HepG2 (cell line): ENCODE measurements at regions not wholly inside any gene's neighbourhood (a gene's known extent, or its start where the extent isn't known, plus 50 kb on each side); places are given as distances from the start of the nearest gene placed in this dataset.

Experiments
- ATAC-seq: fragments of 200-7000 bp; cut with Tn5 transposase; 3 replicates; pipeline ENCODE4 v1.9.1; 2020; ENCODE audit warnings: mild to moderate bottlenecking, moderate library complexity
- BruUV-seq: library from RNA; stranded (reverse); fragments of 400-500 nt; replicated peaks from 2 replicates; lab custom pipeline; 2021; lab: Mats Ljungman, UMichigan
- CTCF ChIA-PET: fragments of 300-600 bp; formaldehyde crosslinking; extraction: SDS; loops from one replicate; lab custom pipeline; 2021; ENCODE audit warnings: low total read pairs, inconsistent platforms, low intra/inter-chr PET ratio; lab: Yijun Ruan, JAX
- POLR2A ChIA-PET: fragments of 350-600 bp; sonication (Branson Sonifier 250); formaldehyde crosslinking; loops from one replicate; lab custom pipeline; 2020; ENCODE audit warnings: antibody characterized with exemption, inconsistent platforms; lab: Yijun Ruan, JAX
- DNase-seq: peaks from one replicate; pipeline ENCODE4 v3.0.0-alpha.2; 2015; ENCODE audit warnings: low spot score
- FAIRE-seq: peaks from 3 replicates; lab custom pipeline; 2011; peaks lifted over from hg19 to GRCh38; lab: Jason Lieb, UNC
- H2AFZ ChIP-seq: one replicate; pipeline ENCODE4 v1.6.1; 2011; ENCODE audit warnings: low read length, inconsistent platforms
- H3K27ac ChIP-seq: fragments of 300-600 bp; 3 replicates; pipeline ENCODE4 v1.8.0; 2011; ENCODE audit warnings: mixed run types, mild to moderate bottlenecking, mixed read lengths, low read length, inconsistent platforms; ENCODE audit not compliant: insufficient read depth; ENCODE audit errors: extremely low read length
- H3K27me3 ChIP-seq, 2 experiments: fragments of 200-600 bp in 1 of 2; 2 replicates in 1 of 2; 3 replicates in 1 of 2; pipeline versions ENCODE4 v1.6.0 to v1.8.0; 2011; ENCODE audit warnings: low read length in 2 of 2, mild to moderate bottlenecking in 2 of 2, moderate library complexity in 2 of 2, inconsistent platforms in 1 of 2; ENCODE audit not compliant: insufficient read depth in 2 of 2, control insufficient read depth in 1 of 2
- H3K36me3 ChIP-seq, 2 experiments: fragments of 200-600 bp in 1 of 2; replicated peaks in 1 of 2; 2 replicates in 1 of 2; 3 replicates in 1 of 2; pipeline versions ENCODE4 v1.5.1 to v1.8.0; 2011; ENCODE audit warnings: low read length in 2 of 2, inconsistent platforms in 1 of 2; ENCODE audit not compliant: insufficient read depth in 2 of 2, control insufficient read depth in 1 of 2
- H3K4me1 ChIP-seq: 2 replicates; pipeline ENCODE4 v1.5.1; 2012; ENCODE audit warnings: low read length, inconsistent platforms; ENCODE audit not compliant: insufficient read depth
- H3K4me2 ChIP-seq: 2 replicates; pipeline ENCODE4 v1.6.0; 2011; ENCODE audit warnings: low read depth, low read length, inconsistent platforms
- H3K4me3 ChIP-seq, 3 experiments: fragments of 200-600 bp in 1 of 3; sonication (generic), shearing (Covaris generic) in 1 of 3; replicated peaks in 1 of 3; 2 replicates each; pipeline ENCODE4 v1.5.1; 2011 to 2016; ENCODE audit warnings: low read length in 3 of 3, inconsistent platforms in 2 of 3, low read depth in 2 of 3, mild to moderate bottlenecking in 2 of 3, control low read depth in 1 of 3, mixed read lengths in 1 of 3; ENCODE audit not compliant: insufficient read depth in 1 of 3
- H3K79me2 ChIP-seq: one replicate; pipeline ENCODE4 v1.6.1; 2011; ENCODE audit warnings: low read length, inconsistent platforms; ENCODE audit not compliant: insufficient read depth
- H3K9ac ChIP-seq: 2 replicates; pipeline ENCODE4 v1.6.0; 2011; ENCODE audit warnings: mild to moderate bottlenecking, low read depth, low read length, inconsistent platforms; ENCODE audit not compliant: insufficient read depth
- H3K9me3 ChIP-seq: 2 replicates; pipeline ENCODE4 v1.5.1; 2012; ENCODE audit warnings: mild to moderate bottlenecking, low read length
- H4K20me1 ChIP-seq: 2 replicates; pipeline ENCODE4 v1.6.0; 2011; ENCODE audit warnings: inconsistent platforms, mild to moderate bottlenecking, low read length, moderate library complexity; ENCODE audit not compliant: insufficient read depth
- CC2D1A ChIP-seq: sonication (generic); formaldehyde crosslinking; IDR thresholded peaks from 2 replicates; pipeline ENCODE4 v1.8.1; 2023; ENCODE audit warnings: mild to moderate bottlenecking, missing genetic modification reagents
- GFI1 ChIP-seq: sonication (generic); formaldehyde crosslinking; IDR thresholded peaks from 2 replicates; pipeline ENCODE4 v1.5.0; 2020; ENCODE audit warnings: missing genetic modification reagents, mild to moderate bottlenecking, borderline replicate concordance
- SAP130 ChIP-seq: IDR thresholded peaks from 2 replicates; pipeline ENCODE4 v1.6.1; 2016; ENCODE audit warnings: low read depth
- ZFX ChIP-seq: sonication (generic); formaldehyde crosslinking; IDR thresholded peaks from 2 replicates; pipeline ENCODE4 v1.4.0; 2020; ENCODE audit warnings: mild to moderate bottlenecking, low read depth, missing genetic modification reagents, moderate library complexity
- ZNF17 ChIP-seq: sonication (generic); formaldehyde crosslinking; IDR thresholded peaks from 2 replicates; pipeline ENCODE4 v1.5.0; 2020; ENCODE audit warnings: mild to moderate bottlenecking, missing genetic modification reagents
- ZNF75D ChIP-seq: sonication (generic); formaldehyde crosslinking; IDR thresholded peaks from 2 replicates; pipeline ENCODE4 v1.8.1; 2023; ENCODE audit warnings: missing genetic modification reagents, mild to moderate bottlenecking, borderline replicate concordance
- WGBS: methylation state at CpG from one replicate; pipeline ENCODE4 v1.1.6; 2017; ENCODE audit warnings: low lambda C conversion rate; 5-methylcytosine and 5-hydroxymethylcytosine counted together
- in situ Hi-C: cut with HindIII; loops from 2 replicates; pipeline ENCODE4 v1.10.0; 2017; ENCODE audit warnings: low pct_unique_long_range_greater_than_20kb; ENCODE audit not compliant: extremely low pct_ligation_motif_present
- intact Hi-C: fragments of 100-400 bp; cut with micrococcal nuclease; formaldehyde crosslinking; loops from one replicate; pipeline ENCODE4 v1.10.0; 2022; ENCODE audit not compliant: unreplicated experiment
- TF ChIP-seq, protein P1 (sequence below): IDR thresholded peaks from 2 replicates; pipeline ENCODE4 v1.6.1; 2016; ENCODE audit warnings: mild to moderate bottlenecking
- TF ChIP-seq, protein P2 (sequence below): sonication (generic); formaldehyde crosslinking; conservative IDR thresholded peaks from 2 replicates; pipeline ENCODE4 v1.4.0; 2020; ENCODE audit warnings: missing genetic modification reagents

DNA sequence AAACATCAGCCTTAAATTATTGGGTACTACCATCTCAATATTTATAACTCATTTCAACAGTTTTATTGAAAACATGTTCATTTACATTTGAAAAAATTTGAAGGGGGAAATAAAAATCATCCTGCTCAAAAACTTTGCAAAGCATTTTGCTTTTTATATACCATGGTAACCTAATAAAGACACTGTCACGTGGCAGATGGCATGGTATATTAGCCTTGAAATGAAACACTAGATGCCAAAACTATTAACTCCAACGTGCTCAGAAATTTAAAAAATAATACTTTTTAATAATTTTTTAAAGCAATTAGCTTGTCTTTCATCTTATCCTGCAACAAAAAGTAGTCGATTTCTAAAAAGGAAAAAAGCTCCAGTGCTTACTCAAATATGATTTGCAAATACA is 88.6 kb upstream of the NFIB start:
- Histone ChIP-seq H3K79me2 (no peaks in the 10 kb centered on the region), H3K4me3 (no peak overlapping the region), H3K4me1 (no peaks in the 10 kb centered on the region), H3K27ac (no peak overlapping the region), H2AFZ (no peak overlapping the region), H4K20me1 (no peaks in the 10 kb centered on the region)
- intact Hi-C loops: no loop called here
- CTCF ChIA-PET: no interaction called here
- no peak for ATAC-seq
- DNase-seq: no peak
- no peak for TF ChIP-seq SAP130
- no peak for TF ChIP-seq ZNF75D
- TF ChIP-seq ZFX: no peak
- TF ChIP-seq GFI1 (CRISPR knock-in tag): no peak
- TF ChIP-seq ZNF17 (CRISPR knock-in tag): no peak
- TF ChIP-seq, protein P1, sequence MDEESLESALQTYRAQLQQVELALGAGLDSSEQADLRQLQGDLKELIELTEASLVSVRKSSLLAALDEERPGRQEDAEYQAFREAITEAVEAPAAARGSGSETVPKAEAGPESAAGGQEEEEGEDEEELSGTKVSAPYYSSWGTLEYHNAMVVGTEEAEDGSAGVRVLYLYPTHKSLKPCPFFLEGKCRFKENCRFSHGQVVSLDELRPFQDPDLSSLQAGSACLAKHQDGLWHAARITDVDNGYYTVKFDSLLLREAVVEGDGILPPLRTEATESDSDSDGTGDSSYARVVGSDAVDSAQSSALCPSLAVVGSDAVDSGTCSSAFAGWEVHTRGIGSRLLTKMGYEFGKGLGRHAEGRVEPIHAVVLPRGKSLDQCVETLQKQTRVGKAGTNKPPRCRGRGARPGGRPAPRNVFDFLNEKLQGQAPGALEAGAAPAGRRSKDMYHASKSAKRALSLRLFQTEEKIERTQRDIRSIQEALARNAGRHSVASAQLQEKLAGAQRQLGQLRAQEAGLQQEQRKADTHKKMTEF (CRISPR knock-in tag): no peak
- no peak for TF ChIP-seq CC2D1A (CRISPR knock-in tag)
- TF ChIP-seq, protein P2, sequence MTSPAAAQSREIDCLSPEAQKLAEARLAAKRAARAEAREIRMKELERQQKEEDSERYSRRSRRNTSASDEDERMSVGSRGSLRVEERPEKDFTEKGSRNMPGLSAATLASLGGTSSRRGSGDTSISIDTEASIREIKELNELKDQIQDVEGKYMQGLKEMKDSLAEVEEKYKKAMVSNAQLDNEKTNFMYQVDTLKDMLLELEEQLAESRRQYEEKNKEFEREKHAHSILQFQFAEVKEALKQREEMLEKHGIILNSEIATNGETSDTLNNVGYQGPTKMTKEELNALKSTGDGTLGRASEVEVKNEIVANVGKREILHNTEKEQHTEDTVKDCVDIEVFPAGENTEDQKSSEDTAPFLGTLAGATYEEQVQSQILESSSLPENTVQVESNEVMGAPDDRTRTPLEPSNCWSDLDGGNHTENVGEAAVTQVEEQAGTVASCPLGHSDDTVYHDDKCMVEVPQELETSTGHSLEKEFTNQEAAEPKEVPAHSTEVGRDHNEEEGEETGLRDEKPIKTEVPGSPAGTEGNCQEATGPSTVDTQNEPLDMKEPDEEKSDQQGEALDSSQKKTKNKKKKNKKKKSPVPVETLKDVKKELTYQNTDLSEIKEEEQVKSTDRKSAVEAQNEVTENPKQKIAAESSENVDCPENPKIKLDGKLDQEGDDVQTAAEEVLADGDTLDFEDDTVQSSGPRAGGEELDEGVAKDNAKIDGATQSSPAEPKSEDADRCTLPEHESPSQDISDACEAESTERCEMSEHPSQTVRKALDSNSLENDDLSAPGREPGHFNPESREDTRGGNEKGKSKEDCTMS: no peak
- TF ChIP-seq, all 625 proteins: peak for 0
- Histone ChIP-seq H3K27me3 (no peaks in the 10 kb centered on the region; a peak in 1 of 5 replicates), H3K9me3 (no peaks in the 10 kb centered on the region), H3K9ac (no peak overlapping the region), H3K4me2 (no peak overlapping the region), H3K36me3 (no peaks in the 10 kb centered on the region)
- WGBS: 2% methylated on average over 3 of the region's 3 CpGs
- POLR2A ChIA-PET: no interaction called here
- in situ Hi-C loops: no loop called here
- no TSS peak for BruUV-seq
- FAIRE-seq: no peak
